Activated naive CD4-positive, alpha-beta T cell treated with anti-CD3 and anti-CD28 coated beads, Interleukin-2, amount 10 ng/mL, durations not matched to agents 7 days and 5 days (primary cell): ENCODE measurements at regions not wholly inside any gene's neighbourhood (a gene's known extent, or its start where the extent isn't known, plus 50 kb on each side); places are given as distances from the start of the nearest gene placed in this dataset.

Source experiments
- CTCF ChIA-PET: fragments of 350-600 bp; sonication (Branson Sonifier 250); formaldehyde crosslinking; loops from one replicate; lab custom pipeline; 2021; ENCODE audit warnings: antibody characterized with exemption; lab: Charles Lee
- DNase-seq: peaks from one replicate; pipeline ENCODE4 v3.0.0-alpha.2; 2020
- H3K27ac Mint-ChIP-seq: one replicate; pipeline ENCODE4 v1.8.0; 2021; ENCODE audit warnings: mild to moderate bottlenecking, moderate library complexity, mixed read lengths
- H3K27me3 Mint-ChIP-seq: one replicate; pipeline ENCODE4 v1.8.0; 2021; ENCODE audit warnings: mild to moderate bottlenecking, mixed read lengths
- H3K36me3 Mint-ChIP-seq: one replicate; pipeline ENCODE4 v1.8.0; 2021; ENCODE audit warnings: mixed read lengths
- H3K4me1 Mint-ChIP-seq: one replicate; pipeline ENCODE4 v1.8.0; 2021; ENCODE audit warnings: mixed read lengths
- H3K4me3 Mint-ChIP-seq: one replicate; pipeline ENCODE4 v1.8.0; 2021; ENCODE audit warnings: mild to moderate bottlenecking, moderate library complexity, mixed read lengths
- H3K9me3 Mint-ChIP-seq: one replicate; pipeline ENCODE4 v1.8.0; 2021; ENCODE audit warnings: mixed read lengths

- H3K36me3 Mint-ChIP-seq: no peaks in the 10 kb centered on the region
- H3K4me3 Mint-ChIP-seq: no peak overlapping the region
- DNase-seq: no peak
- H3K4me1 Mint-ChIP-seq: no peaks in the 10 kb centered on the region
- no peak overlapping the region for H3K27ac Mint-ChIP-seq
- no peaks in the 10 kb centered on the region for H3K9me3 Mint-ChIP-seq
- H3K27me3 Mint-ChIP-seq: no peaks in the 10 kb centered on the region
- CTCF ChIA-PET: no interaction called here
Measured at GRCh38 chr13:80585531-80585930, 244.6 kb upstream of the SPRY2 start.

- DNase-seq: no peak
- CTCF ChIA-PET: no interaction called here
- Mint-ChIP-seq H3K27me3 (no peaks in the 10 kb centered on the region), H3K27ac (no peak overlapping the region), H3K4me3 (no peak overlapping the region), H3K4me1 (no peaks in the 10 kb centered on the region), H3K9me3 (no peaks in the 10 kb centered on the region), H3K36me3 (no peaks in the 10 kb centered on the region)
Measured at GRCh38 chr13:80584785-80585184, 243.9 kb upstream of the SPRY2 start.

DNA sequence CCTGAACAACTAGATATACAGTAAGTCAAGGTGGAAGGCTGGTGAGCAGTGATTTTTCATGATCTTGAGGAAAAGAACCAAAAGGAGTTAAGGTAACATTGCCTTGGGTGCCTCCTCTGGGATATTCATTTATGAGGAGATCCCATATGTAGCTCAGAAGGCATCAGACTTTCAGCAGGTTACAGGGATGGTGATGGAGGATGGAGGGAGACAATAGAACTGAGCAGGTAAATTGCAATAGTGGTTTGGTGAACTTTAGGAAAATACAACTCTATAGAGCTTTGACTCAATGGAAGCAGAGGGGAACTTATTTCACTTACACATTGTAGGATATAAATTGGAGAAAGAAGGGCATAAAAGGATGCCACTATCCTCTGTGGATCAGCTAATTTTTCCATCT, 243.4 kb upstream of the SPRY2 start:
- no peaks in the 10 kb centered on the region for H3K4me1 Mint-ChIP-seq

GRCh38 chr13:80577926-80578670, 237.2 kb upstream of the SPRY2 start:
- Mint-ChIP-seq H3K27me3 (no peaks in the 10 kb centered on the region), H3K36me3 (no peaks in the 10 kb centered on the region), H3K9me3 (no peaks in the 10 kb centered on the region), H3K4me1 (no peaks in the 10 kb centered on the region), H3K4me3 (no peak overlapping the region), H3K27ac (no peak overlapping the region)
- CTCF ChIA-PET: no interaction called here
- no peak for DNase-seq

More for the DNA sequence above, 243.4 kb upstream of the SPRY2 start:
- no peak for DNase-seq
- no peak overlapping the region for H3K27ac Mint-ChIP-seq
- CTCF ChIA-PET: no interaction called here
- no peaks in the 10 kb centered on the region for H3K27me3 Mint-ChIP-seq
- H3K36me3 Mint-ChIP-seq: no peaks in the 10 kb centered on the region
- no peaks in the 10 kb centered on the region for H3K9me3 Mint-ChIP-seq
- H3K4me3 Mint-ChIP-seq: no peak overlapping the region

GRCh38 chr13:80577285-80577684, 236.4 kb upstream of the SPRY2 start:
- no peaks in the 10 kb centered on the region for H3K27me3 Mint-ChIP-seq
- no peak overlapping the region for H3K27ac Mint-ChIP-seq
- H3K36me3 Mint-ChIP-seq: no peaks in the 10 kb centered on the region
- H3K9me3 Mint-ChIP-seq: no peaks in the 10 kb centered on the region
- no peak overlapping the region for H3K4me3 Mint-ChIP-seq
- no peaks in the 10 kb centered on the region for H3K4me1 Mint-ChIP-seq
- no peak for DNase-seq
- CTCF ChIA-PET: no interaction called here

DNA sequence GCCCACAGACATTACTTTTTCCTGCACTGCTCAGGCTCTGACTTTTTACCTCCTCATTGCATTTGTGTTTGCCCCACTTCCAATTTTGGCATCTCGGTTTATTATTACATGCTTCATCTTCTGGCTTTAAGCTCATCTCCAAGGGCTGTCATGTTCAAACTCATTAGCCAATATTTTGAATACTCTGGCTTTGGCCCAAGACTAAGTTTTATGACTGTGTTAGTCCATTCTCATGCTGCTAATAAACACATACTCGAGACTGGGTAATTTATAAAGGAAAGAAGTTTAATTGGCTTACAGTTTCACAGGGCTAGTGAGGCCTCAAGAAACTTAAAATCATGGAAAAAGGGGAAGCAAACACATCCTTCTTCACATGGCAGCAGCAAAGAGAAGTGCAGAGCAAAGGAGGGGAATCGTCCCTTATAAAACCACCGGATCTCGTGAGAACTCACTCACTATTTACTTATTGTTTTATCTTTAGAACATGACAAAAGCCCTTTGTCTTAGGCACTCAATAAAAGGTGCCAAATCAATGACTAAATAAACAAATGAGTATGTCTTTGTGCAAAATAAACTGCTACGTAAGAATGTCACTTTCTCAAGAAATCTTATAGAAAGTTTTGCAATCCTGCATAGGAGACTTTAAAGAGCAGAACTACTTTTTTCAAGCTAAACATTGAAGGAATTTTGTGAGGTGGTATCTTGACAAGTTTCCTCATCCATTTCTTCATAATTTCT, 233.4 kb upstream of the SPRY2 start:
- DNase-seq: no peak
- H3K27me3 Mint-ChIP-seq: no peaks in the 10 kb centered on the region
- no peaks in the 10 kb centered on the region for H3K9me3 Mint-ChIP-seq
- no peak overlapping the region for H3K4me3 Mint-ChIP-seq
- no peak overlapping the region for H3K27ac Mint-ChIP-seq
- H3K4me1 Mint-ChIP-seq: no peaks in the 10 kb centered on the region
- CTCF ChIA-PET: interaction anchor here (0.6 kb wide), 1 partner anchor 601 kb away, joined by 4 read pairs; no protein-coding TSS in a partner anchor
- H3K36me3 Mint-ChIP-seq: no peaks in the 10 kb centered on the region

DNA sequence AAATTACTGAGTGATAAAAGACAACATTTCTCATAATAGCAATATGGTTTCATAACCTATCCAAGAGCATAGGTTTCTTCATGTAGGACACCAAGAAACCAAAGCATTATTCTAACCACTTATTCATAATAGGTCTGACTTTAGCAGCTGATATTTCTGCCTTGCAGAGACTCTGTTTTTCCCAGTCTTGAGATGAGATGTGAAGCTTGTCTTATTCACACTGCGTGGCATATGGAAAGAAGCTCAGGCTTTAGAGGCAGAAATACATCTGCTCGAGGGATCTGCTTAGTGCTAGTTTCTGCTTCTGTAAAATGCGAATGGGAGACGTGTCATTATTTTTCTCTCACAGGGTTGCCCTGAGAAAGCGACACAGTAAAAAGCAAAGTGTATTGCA, 232.0 kb upstream of the SPRY2 start:
- DNase-seq: no peak
- Mint-ChIP-seq H3K36me3 (no peaks in the 10 kb centered on the region), H3K4me3 (no peak overlapping the region), H3K27me3 (no peaks in the 10 kb centered on the region), H3K27ac (no peak overlapping the region), H3K4me1 (no peaks in the 10 kb centered on the region), H3K9me3 (no peaks in the 10 kb centered on the region)
- CTCF ChIA-PET: no interaction called here

DNA sequence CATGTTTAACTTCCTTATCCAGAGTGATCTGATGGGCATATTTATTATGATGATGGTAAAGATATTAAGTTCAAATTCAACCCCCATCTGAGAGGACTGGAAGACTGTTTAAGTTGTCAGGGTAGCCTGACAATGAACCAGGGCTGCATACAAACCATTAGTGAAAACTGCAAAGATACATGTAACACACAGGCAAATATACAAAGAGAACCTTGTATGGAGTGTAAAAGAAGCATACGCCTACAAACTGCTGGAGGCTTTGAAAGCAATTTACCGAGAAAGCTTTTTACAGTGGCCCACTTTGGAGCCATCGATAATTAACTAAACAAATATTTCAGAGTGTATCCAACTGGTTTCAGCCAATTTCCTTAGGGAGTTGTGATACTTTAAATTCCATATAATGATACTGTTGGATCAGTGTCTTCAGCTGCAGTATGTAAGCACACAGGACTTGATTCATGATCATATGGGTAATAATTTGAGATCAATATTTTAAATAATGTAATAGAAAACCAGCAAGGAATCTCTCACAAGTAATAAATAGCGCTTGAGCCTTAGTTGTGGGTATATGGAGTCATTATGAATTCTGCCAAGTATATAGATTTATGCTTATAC, 231.5 kb upstream of the SPRY2 start:
- Mint-ChIP-seq H3K4me3 (no peak overlapping the region), H3K9me3 (no peaks in the 10 kb centered on the region), H3K27me3 (no peaks in the 10 kb centered on the region), H3K27ac (no peak overlapping the region), H3K4me1 (no peaks in the 10 kb centered on the region), H3K36me3 (no peaks in the 10 kb centered on the region)
- CTCF ChIA-PET: no interaction called here
- no peak for DNase-seq

GRCh38 chr13:80571346-80572307, 230.7 kb upstream of the SPRY2 start:
- Mint-ChIP-seq H3K27ac (no peak overlapping the region), H3K36me3 (no peaks in the 10 kb centered on the region), H3K4me1 (no peaks in the 10 kb centered on the region), H3K27me3 (no peaks in the 10 kb centered on the region), H3K4me3 (no peak overlapping the region), H3K9me3 (no peaks in the 10 kb centered on the region)
- CTCF ChIA-PET: no interaction called here
- DNase-seq: no peak

DNA sequence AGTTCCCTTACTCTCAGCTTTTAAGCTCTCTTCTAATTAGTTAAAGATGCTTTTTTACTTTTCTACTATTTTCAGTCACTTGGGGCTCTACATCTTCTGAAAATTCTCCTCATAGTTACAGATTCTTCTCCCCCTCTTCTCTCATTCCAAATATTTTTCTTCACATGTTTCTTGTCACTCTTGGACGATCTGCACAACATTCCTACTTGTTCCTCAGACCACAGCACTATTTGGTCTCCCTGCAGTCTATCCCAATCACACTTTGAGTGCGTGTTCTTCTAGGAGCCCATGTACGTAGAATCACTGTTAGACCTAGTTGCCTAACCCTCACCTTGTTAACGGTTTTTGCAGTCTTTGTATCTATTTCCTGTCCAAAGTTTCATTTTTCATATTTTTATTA, 222.5 kb upstream of the SPRY2 start:
- Mint-ChIP-seq H3K9me3 (no peaks in the 10 kb centered on the region), H3K4me1 (peaks cover 4% of the 10 kb centered on the region), H3K27ac (no peak overlapping the region), H3K36me3 (no peaks in the 10 kb centered on the region), H3K4me3 (no peak overlapping the region), H3K27me3 (no peaks in the 10 kb centered on the region)
- CTCF ChIA-PET: no interaction called here
- no peak for DNase-seq

GRCh38 chr13:80562433-80563156, 221.7 kb upstream of the SPRY2 start:
- H3K4me3 Mint-ChIP-seq: no peak overlapping the region
- no peak overlapping the region for H3K27ac Mint-ChIP-seq
- CTCF ChIA-PET: no interaction called here
- H3K4me1 Mint-ChIP-seq: peaks cover 4% of the 10 kb centered on the region
- H3K27me3 Mint-ChIP-seq: no peaks in the 10 kb centered on the region
- no peaks in the 10 kb centered on the region for H3K9me3 Mint-ChIP-seq
- DNase-seq: no peak
- no peaks in the 10 kb centered on the region for H3K36me3 Mint-ChIP-seq

DNA sequence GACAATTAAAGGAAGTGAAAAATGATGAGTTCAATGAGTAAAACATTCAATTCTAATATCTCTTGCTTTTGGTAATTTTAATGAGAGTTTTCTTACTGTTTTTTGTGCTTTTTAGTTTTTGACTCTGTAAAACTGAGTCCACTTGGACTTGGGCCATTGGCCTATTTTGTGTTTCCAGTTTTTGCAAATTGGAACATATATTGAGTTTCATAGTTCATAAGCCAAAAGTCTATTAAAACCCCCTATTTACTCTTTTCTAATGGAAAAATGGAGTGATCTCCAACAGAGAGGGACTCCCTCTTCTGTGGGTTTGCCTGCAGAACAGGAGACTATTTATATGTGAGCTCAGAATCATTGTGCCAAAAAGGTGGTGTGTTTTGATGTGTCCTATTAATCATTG, 219.7 kb upstream of the SPRY2 start:
- DNase-seq: no peak
- H3K36me3 Mint-ChIP-seq: no peaks in the 10 kb centered on the region
- CTCF ChIA-PET: no interaction called here
- peaks cover 4% of the 10 kb centered on the region for H3K4me1 Mint-ChIP-seq
- H3K27ac Mint-ChIP-seq: no peak overlapping the region
- no peaks in the 10 kb centered on the region for H3K9me3 Mint-ChIP-seq
- H3K4me3 Mint-ChIP-seq: no peak overlapping the region
- H3K27me3 Mint-ChIP-seq: no peaks in the 10 kb centered on the region

GRCh38 chr13:80559944-80560343, 219.0 kb upstream of the SPRY2 start:
- H3K9me3 Mint-ChIP-seq: no peaks in the 10 kb centered on the region
- no peak overlapping the region for H3K4me3 Mint-ChIP-seq
- no peaks in the 10 kb centered on the region for H3K27me3 Mint-ChIP-seq
- DNase-seq: no peak
- H3K27ac Mint-ChIP-seq: no peak overlapping the region
- CTCF ChIA-PET: no interaction called here
- H3K4me1 Mint-ChIP-seq: peaks cover 4% of the 10 kb centered on the region
- no peaks in the 10 kb centered on the region for H3K36me3 Mint-ChIP-seq
